ENCODE measurements at regions not wholly inside any gene's neighbourhood (a gene's known extent, or its start where the extent isn't known, plus 50 kb on each side); places are given as distances from the start of the nearest gene placed in this dataset.

DNA sequence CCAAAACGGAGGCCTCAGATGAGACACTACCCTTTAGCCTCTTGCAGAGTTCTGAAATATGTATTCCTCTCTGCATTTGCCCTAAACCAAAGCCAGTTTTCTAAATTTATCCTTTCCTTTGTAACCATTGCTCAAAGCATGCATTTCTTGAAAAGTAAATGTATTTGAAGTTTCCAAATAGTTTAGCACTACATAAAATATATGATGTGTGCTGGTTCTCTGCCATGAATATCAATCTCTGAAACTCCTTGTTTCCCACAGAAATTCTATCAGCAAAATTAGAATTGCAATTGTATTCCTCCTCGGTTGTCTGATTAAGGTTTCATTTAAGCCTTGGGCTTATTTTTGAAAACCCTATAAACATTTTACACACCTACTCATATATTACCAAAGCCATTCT, 137.1 kb upstream of the SYT6 start (continued):
- no peak for TF ChIP-seq SIN3A (IDR thresholded peaks at IDR 0.05; ENCODE audit: low read depth)
- TF ChIP-seq FOSL1 (IDR thresholded peaks at IDR 0.05; ENCODE audit: low read depth), result no peak
- TF ChIP-seq ZFX (IDR thresholded peaks at IDR 0.05), result no peak

DNA sequence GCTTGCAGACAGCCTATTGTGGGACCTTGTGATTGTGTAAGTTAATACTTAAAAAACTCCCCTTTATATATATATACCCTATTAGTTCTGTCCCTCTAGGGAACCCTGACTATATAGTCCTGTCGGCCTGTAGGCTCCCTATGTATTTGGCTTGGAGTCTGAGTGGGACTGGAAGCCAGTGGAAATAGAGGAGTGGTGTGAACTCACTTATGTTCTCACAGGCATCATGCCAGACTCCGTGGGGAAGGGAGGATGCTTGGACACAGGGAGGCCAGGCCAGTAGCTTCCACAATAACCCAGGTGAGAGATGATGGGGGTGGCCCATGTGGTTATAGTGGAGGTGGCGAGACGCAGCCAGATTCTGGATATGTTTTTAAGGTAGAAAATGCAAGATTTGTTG, 136.7 kb upstream of the SYT6 start:
- CTCF ChIA-PET, result no interaction called here
- Histone ChIP-seq H4K20me1 (ENCODE audit: insufficient read depth) (no peaks in the 10 kb centered on the region), H3K4me3 (replicated peaks in 1 of 2; ENCODE audit: low read depth in 1 of 2, low read length in 2 of 2) (no peak overlapping the region), H3K9me2 (ENCODE audit: insufficient read depth) (no peaks in the 10 kb centered on the region), H3K4me2 (ENCODE audit: low read length) (no peak overlapping the region), H3K27ac (ENCODE audit: low read depth, low read length) (no peak overlapping the region), H3K27me3 (ENCODE audit: insufficient read depth, low read length) (0 out of 2 replicates have a peak, but pooled peaks cover 7% of the 10 kb centered on the region), H3K9me3 (ENCODE audit: control insufficient read depth in 1 of 2, insufficient read depth in 1 of 2, low read depth in 1 of 2, low read length in 2 of 2) (no peaks in the 10 kb centered on the region), H3K4me1 (ENCODE audit: control insufficient read depth in 1 of 2, insufficient read depth in 2 of 2, low read length in 2 of 2) (no peaks in the 10 kb centered on the region), H3K79me2 (ENCODE audit: insufficient read depth, low read length) (no peaks in the 10 kb centered on the region), H3K36me3 (ENCODE audit: control insufficient read depth in 1 of 2, insufficient read depth in 2 of 2, low read length in 2 of 2) (no peaks in the 10 kb centered on the region), H3K9ac (ENCODE audit: low read length) (no peak overlapping the region), H2AFZ (ENCODE audit: low read depth, low read length, poor library complexity, severe bottlenecking) (no peak overlapping the region)
- RAD21 ChIA-PET (ENCODE audit: low non-redundant PET in 1 of 2, low total read pairs in 2 of 2, uncharacterized antibody in 2 of 2, unreplicated experiment in 2 of 2), result no interaction called here
- TF ChIP-seq ZFX (IDR thresholded peaks at IDR 0.05), result no peak
- no peak for TF ChIP-seq POLR2A (IDR thresholded peaks at IDR 0.05; ENCODE audit: borderline replicate concordance, extremely low read depth, insufficient read depth, insufficient read length)
- TF ChIP-seq JUND (IDR thresholded peaks at IDR 0.05), result no peak
- no peak for TF ChIP-seq EZH2phosphoT487 (IDR thresholded peaks at IDR 0.05; ENCODE audit: borderline replicate concordance)
- no peak for TF ChIP-seq EGR1 (IDR thresholded peaks at IDR 0.05; ENCODE audit: low read depth)
- TF ChIP-seq, protein P1, sequence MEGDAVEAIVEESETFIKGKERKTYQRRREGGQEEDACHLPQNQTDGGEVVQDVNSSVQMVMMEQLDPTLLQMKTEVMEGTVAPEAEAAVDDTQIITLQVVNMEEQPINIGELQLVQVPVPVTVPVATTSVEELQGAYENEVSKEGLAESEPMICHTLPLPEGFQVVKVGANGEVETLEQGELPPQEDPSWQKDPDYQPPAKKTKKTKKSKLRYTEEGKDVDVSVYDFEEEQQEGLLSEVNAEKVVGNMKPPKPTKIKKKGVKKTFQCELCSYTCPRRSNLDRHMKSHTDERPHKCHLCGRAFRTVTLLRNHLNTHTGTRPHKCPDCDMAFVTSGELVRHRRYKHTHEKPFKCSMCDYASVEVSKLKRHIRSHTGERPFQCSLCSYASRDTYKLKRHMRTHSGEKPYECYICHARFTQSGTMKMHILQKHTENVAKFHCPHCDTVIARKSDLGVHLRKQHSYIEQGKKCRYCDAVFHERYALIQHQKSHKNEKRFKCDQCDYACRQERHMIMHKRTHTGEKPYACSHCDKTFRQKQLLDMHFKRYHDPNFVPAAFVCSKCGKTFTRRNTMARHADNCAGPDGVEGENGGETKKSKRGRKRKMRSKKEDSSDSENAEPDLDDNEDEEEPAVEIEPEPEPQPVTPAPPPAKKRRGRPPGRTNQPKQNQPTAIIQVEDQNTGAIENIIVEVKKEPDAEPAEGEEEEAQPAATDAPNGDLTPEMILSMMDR (IDR thresholded peaks at IDR 0.05 in 2 of 3, conservative IDR thresholded peaks at IDR 0.05 in 1 of 3; ENCODE audit: borderline replicate concordance in 1 of 3, insufficient read depth in 1 of 3, low read depth in 2 of 3, low read length in 2 of 3), result no peak
- no peak for TF ChIP-seq RAD21 (IDR thresholded peaks at IDR 0.05; ENCODE audit: low read depth)
- no peak for TF ChIP-seq SIN3A (IDR thresholded peaks at IDR 0.05; ENCODE audit: low read depth)
- TF ChIP-seq, protein P2, sequence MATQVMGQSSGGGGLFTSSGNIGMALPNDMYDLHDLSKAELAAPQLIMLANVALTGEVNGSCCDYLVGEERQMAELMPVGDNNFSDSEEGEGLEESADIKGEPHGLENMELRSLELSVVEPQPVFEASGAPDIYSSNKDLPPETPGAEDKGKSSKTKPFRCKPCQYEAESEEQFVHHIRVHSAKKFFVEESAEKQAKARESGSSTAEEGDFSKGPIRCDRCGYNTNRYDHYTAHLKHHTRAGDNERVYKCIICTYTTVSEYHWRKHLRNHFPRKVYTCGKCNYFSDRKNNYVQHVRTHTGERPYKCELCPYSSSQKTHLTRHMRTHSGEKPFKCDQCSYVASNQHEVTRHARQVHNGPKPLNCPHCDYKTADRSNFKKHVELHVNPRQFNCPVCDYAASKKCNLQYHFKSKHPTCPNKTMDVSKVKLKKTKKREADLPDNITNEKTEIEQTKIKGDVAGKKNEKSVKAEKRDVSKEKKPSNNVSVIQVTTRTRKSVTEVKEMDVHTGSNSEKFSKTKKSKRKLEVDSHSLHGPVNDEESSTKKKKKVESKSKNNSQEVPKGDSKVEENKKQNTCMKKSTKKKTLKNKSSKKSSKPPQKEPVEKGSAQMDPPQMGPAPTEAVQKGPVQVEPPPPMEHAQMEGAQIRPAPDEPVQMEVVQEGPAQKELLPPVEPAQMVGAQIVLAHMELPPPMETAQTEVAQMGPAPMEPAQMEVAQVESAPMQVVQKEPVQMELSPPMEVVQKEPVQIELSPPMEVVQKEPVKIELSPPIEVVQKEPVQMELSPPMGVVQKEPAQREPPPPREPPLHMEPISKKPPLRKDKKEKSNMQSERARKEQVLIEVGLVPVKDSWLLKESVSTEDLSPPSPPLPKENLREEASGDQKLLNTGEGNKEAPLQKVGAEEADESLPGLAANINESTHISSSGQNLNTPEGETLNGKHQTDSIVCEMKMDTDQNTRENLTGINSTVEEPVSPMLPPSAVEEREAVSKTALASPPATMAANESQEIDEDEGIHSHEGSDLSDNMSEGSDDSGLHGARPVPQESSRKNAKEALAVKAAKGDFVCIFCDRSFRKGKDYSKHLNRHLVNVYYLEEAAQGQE (IDR thresholded peaks at IDR 0.05; ENCODE audit: low read depth), result no peak
- TF ChIP-seq EZH2 (IDR thresholded peaks at IDR 0.05), result no peak
- no peak for TF ChIP-seq TCF7L2 (IDR thresholded peaks at IDR 0.05; ENCODE audit: borderline replicate concordance, extremely low read depth, insufficient read depth, insufficient read length)
- TF ChIP-seq CBX3 (IDR thresholded peaks at IDR 0.05; ENCODE audit: low read depth), result no peak
- TF ChIP-seq SRF (IDR thresholded peaks at IDR 0.05; ENCODE audit: low read depth), result no peak
- no peak for TF ChIP-seq YY1 (IDR thresholded peaks at IDR 0.05; ENCODE audit: extremely low read depth, insufficient replicate concordance, low read depth, low read length)
- TF ChIP-seq, protein P3, sequence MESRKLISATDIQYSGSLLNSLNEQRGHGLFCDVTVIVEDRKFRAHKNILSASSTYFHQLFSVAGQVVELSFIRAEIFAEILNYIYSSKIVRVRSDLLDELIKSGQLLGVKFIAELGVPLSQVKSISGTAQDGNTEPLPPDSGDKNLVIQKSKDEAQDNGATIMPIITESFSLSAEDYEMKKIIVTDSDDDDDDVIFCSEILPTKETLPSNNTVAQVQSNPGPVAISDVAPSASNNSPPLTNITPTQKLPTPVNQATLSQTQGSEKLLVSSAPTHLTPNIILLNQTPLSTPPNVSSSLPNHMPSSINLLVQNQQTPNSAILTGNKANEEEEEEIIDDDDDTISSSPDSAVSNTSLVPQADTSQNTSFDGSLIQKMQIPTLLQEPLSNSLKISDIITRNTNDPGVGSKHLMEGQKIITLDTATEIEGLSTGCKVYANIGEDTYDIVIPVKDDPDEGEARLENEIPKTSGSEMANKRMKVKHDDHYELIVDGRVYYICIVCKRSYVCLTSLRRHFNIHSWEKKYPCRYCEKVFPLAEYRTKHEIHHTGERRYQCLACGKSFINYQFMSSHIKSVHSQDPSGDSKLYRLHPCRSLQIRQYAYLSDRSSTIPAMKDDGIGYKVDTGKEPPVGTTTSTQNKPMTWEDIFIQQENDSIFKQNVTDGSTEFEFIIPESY (IDR thresholded peaks at IDR 0.05; ENCODE audit: extremely low read depth, insufficient replicate concordance, low read length), result no peak
- TF ChIP-seq POLR2AphosphoS5 (IDR thresholded peaks at IDR 0.05; ENCODE audit: low read depth, low read length), result no peak
- TF ChIP-seq SP1 (IDR thresholded peaks at IDR 0.05; ENCODE audit: low read depth), result no peak
- no peak for TF ChIP-seq ZNF274 (IDR thresholded peaks at IDR 0.05; ENCODE audit: low read depth, low read length)
- TF ChIP-seq, protein P4, sequence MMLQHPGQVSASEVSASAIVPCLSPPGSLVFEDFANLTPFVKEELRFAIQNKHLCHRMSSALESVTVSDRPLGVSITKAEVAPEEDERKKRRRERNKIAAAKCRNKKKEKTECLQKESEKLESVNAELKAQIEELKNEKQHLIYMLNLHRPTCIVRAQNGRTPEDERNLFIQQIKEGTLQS (IDR thresholded peaks at IDR 0.05), result no peak
- TF ChIP-seq FOSL1 (IDR thresholded peaks at IDR 0.05; ENCODE audit: low read depth), result no peak
- BruUV-seq (replicated peaks), result no TSS peak
- ATAC-seq, result no peak
- intact Hi-C loops (cut with micrococcal nuclease), result no loop called here
- no peak for DNase-seq (ENCODE audit: low read depth, low spot score)
- POLR2A ChIA-PET, result no interaction called here
